Stomach smooth muscle (tissue), 2 donors: ENCODE measurements at regions not wholly inside any gene's neighbourhood (a gene's known extent, or its start where the extent isn't known, plus 50 kb on each side); places are given as distances from the start of the nearest gene placed in this dataset.

ENCODE experiments used
- H3K27ac ChIP-seq: one replicate; pipeline ENCODE4 v1.7.0; 2013; ENCODE audit warnings: mild to moderate bottlenecking, low read length, inconsistent platforms
- H3K27me3 ChIP-seq, 2 donors: one replicate each; pipeline ENCODE4 v1.7.0; 2013; ENCODE audit warnings: low read length in 2 of 2; ENCODE audit not compliant: insufficient read depth in 2 of 2, control insufficient read depth in 1 of 2
- H3K36me3 ChIP-seq, 2 donors: one replicate each; pipeline ENCODE4 v1.7.0; 2013; ENCODE audit warnings: low read length in 2 of 2; ENCODE audit not compliant: control insufficient read depth in 2 of 2, insufficient read depth in 2 of 2
- H3K4me1 ChIP-seq: one replicate; pipeline ENCODE4 v1.7.0; 2013; ENCODE audit warnings: low read length; ENCODE audit not compliant: control insufficient read depth, insufficient read depth
- H3K4me3 ChIP-seq, 2 donors: one replicate each; pipeline ENCODE4 v1.7.0; 2013; ENCODE audit warnings: low read length in 2 of 2
- H3K9ac ChIP-seq, 2 donors: one replicate each; pipeline ENCODE4 v1.7.0; 2013; ENCODE audit warnings: low read length in 2 of 2, mild to moderate bottlenecking in 1 of 2
- H3K9me3 ChIP-seq, 2 donors: one replicate each; pipeline ENCODE4 v1.7.0; 2013; ENCODE audit warnings: low read length in 2 of 2; ENCODE audit not compliant: control insufficient read depth in 2 of 2
- donor health status: healthy.
- donor health status: Pancreatic carcinoma.

DNA sequence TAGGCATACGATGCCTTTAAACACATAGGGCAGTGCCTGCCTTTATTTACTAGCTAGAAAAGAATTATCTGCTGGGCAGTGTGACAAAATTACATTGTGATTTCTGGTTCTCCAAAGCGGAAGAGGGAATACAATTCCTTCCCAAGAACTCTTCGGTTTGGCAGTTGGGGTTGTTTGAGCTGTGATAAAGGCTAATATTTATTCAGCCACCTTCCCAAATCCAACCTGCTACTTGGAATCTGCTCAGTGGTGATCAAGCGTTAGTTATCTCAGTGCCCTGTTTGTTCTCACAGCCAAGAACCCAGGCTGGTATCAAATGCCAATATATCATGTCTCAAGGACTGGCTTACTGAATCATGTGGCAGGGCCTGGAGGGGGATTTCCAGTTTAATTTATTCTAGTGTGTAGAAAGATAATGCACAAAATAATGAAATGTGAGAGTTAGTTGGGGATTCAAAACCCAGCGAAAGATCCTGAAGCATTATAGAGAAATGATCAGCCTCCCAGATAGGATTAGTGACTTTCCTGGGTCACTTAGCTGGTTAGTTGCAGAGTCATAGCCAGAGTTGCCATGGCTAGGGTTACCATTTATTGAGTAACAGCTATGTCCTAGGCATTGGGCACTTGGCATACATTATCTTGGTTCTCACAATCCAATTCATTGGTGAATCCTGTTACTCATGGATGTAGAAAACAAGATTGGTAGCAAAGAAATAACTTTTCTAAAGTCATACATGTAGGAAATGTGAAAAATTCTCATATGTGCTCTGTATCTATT, 457.0 kb upstream of the KLF4 start:
- no peak overlapping the region for H3K9ac ChIP-seq
- no peak overlapping the region for H3K27ac ChIP-seq
- H3K36me3 ChIP-seq: no peaks in the 10 kb centered on the region
- no peak overlapping the region for H3K4me3 ChIP-seq
- H3K9me3 ChIP-seq: peaks cover 0 to 6% of the 10 kb centered on the region in 2 donors
- H3K27me3 ChIP-seq: no peaks in the 10 kb centered on the region
- H3K4me1 ChIP-seq: no peaks in the 10 kb centered on the region

DNA sequence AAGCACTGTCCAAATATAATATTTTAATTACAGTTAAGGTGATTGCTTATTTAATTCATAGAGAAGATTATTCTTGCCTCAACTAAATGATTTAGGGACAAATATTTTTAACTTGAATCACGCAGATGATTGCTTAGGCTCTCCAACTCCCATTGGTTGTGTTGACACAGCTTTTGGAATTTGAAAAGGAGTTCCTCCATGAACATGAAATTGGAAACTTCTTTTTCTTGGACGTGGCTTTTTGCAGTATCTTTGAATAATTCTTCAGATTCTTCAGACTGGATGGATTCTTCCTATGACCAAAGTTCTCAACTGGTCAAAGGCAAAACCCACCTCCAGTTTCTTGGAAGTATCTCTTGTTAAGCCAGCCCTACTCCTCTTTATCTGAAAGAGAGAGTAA, 456.4 kb upstream of the KLF4 start:
- Histone ChIP-seq H3K36me3 (no peaks in the 10 kb centered on the region), H3K27ac (no peak overlapping the region), H3K4me3 (no peak overlapping the region), H3K27me3 (no peaks in the 10 kb centered on the region), H3K9ac (no peak overlapping the region), H3K4me1 (no peaks in the 10 kb centered on the region), H3K9me3 (peaks cover 0 to 5% of the 10 kb centered on the region in 2 donors)

DNA sequence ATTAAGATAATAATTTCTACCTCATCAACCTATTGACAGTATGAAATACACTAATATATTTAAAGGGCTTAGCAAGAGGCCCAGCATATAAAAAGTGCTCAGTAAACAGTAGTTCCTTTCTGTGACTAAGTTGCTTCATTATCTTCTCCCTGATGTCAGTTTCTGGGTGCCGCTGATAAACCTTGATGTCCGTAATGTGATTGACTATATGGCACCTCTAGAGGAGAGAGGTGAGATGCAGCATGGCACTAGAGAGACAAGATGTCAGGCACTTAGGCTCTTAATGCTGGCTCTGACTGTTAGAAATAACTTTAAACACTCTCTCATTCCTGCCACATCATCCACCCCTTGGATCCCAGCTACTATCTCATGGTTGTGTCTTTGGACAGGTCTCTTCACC, 455.9 kb upstream of the KLF4 start:
- no peak overlapping the region for H3K4me3 ChIP-seq
- H3K9ac ChIP-seq: no peak overlapping the region
- H3K36me3 ChIP-seq: no peaks in the 10 kb centered on the region
- no peaks in the 10 kb centered on the region for H3K4me1 ChIP-seq
- peaks cover 0 to 5% of the 10 kb centered on the region in 2 donors for H3K9me3 ChIP-seq
- H3K27me3 ChIP-seq: no peaks in the 10 kb centered on the region
- no peak overlapping the region for H3K27ac ChIP-seq

DNA sequence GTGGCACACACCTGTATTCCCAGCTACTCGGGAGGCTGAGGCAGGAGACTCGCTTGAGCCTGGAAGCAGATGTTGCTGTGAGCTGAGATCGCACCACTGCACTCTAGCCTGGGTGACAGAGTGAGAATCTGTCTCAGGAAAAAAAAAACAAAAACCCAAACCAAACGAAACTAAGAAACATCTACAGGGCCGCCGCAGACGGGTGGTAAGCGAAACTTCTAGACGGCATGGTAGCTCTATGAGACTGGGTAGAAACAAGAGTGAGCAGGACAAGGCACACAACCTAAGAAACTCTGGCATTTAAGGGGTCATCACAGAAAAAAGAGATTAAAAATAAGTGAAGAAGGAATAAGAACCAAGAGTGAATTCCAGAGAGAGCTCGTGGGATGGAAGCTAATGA, 454.8 kb upstream of the KLF4 start:
- Histone ChIP-seq H3K4me1 (no peaks in the 10 kb centered on the region), H3K9me3 (no peaks in the 10 kb centered on the region), H3K27ac (no peak overlapping the region), H3K36me3 (no peaks in the 10 kb centered on the region), H3K9ac (no peak overlapping the region), H3K4me3 (no peak overlapping the region), H3K27me3 (no peaks in the 10 kb centered on the region)

DNA sequence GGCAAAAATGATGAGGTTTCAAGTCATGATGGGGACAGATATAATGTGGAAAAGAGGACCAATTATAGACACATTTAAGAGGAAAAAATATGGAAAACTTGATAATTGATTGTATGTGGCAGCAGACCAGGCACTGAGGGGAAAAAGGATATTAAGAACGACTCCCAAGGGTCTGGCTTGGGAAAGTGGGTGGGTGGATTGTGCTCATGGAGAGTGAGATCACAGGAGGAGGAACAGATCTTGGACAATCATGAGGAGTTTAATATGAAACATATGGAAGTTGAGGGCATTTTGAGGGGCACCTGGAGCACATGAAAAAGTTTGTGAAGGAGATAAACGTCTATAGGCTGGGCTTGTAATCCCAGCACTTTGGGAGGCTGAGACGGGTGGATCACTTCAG, 454.3 kb upstream of the KLF4 start:
- H3K27ac ChIP-seq: no peak overlapping the region
- H3K36me3 ChIP-seq: no peaks in the 10 kb centered on the region
- H3K4me1 ChIP-seq: no peaks in the 10 kb centered on the region
- H3K4me3 ChIP-seq: no peak overlapping the region
- H3K9me3 ChIP-seq: no peaks in the 10 kb centered on the region
- H3K27me3 ChIP-seq: no peaks in the 10 kb centered on the region
- H3K9ac ChIP-seq: no peak overlapping the region

DNA sequence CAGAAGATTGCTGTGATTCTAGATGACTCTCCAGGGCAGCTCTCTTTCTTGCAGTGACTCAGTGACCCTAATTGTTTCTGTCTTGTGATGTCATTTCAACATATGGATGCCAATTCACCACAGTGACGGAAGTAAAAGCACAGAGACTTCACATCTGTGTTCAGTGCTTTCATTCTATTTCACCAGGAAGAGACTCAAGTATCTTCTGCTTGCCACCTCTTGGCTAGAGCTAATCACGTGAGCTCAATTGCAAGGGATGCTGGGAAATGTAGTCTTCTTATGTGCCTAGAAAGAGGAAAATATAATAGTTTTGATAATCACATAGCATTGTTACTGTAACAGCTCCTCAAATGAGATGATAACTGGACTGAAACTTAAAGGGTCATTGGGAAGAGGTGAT, 453.3 kb upstream of the KLF4 start:
- H3K9ac ChIP-seq: no peak overlapping the region
- no peak overlapping the region for H3K4me3 ChIP-seq
- no peaks in the 10 kb centered on the region for H3K36me3 ChIP-seq
- H3K27ac ChIP-seq: no peak overlapping the region
- no peaks in the 10 kb centered on the region for H3K9me3 ChIP-seq
- no peaks in the 10 kb centered on the region for H3K27me3 ChIP-seq
- no peaks in the 10 kb centered on the region for H3K4me1 ChIP-seq

DNA sequence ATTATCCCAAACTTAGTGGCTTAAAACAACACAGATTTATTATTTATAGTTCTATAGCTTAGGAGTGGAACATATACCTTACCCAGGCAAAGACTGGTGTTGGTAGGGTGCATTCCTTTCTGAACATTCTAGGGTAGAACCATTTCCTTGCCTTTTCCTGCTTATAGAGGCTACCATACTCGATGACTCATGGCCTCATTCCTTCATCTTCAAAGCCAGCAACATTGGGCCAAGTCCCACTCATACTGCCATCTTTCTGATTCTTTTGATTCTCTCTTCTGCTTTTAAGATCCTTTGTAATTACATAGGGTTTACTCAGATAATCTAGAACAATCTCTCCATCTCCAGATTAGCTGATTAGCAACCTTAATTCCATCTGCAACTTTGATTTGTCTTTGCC, 452.7 kb upstream of the KLF4 start:
- Histone ChIP-seq H3K27me3 (no peaks in the 10 kb centered on the region), H3K9ac (no peak overlapping the region), H3K4me1 (no peaks in the 10 kb centered on the region), H3K4me3 (no peak overlapping the region), H3K27ac (no peak overlapping the region), H3K36me3 (no peaks in the 10 kb centered on the region), H3K9me3 (no peaks in the 10 kb centered on the region)

DNA sequence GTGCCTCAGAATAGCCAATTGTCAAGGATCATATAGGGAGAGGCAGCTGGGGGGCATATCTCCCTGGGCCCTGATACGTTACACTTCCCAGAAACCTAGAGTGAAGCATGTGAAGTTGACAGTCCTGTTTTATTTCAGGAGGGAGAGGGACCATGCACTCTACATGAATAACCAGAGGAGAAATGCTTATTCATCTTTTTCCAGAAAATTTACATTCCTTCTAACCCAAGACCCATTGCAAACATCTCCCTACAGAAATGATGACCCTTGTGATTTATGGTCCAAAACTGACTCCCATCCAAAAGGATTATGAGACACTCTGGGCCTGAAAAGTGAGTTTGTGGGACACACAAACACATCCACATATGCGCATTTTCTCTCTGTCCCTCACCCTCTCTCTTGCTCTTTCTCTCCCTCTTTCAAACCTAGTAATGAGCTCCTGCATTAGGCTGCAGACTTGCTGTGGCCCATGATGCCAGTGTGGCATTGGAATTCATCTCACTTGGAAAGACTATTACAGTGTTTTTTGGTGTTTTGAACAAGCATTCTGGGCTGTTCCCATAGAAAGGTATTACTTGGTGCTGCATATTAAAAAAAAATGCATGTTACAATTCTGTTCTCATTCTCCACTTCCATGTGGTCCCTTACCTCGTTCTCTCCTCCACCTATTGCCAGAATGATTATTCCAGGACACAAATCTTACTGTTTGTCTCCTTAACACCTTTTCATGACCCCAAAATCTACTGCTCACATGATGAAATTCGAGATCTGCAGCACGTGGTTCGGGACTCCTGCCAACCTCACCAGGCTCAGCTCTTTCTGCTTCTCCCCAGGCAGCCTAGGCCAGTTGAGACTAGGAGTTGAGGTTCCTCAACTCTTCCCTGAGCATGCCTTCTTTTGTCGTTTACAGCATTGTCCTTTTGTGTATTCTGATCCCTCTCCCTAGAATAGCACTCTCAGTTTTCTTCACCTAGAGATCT, 451.3 kb upstream of the KLF4 start:
- Histone ChIP-seq H3K4me1 (no peaks in the 10 kb centered on the region), H3K36me3 (no peaks in the 10 kb centered on the region), H3K27ac (no peak overlapping the region), H3K9me3 (no peaks in the 10 kb centered on the region), H3K9ac (no peak overlapping the region), H3K4me3 (no peak overlapping the region), H3K27me3 (no peaks in the 10 kb centered on the region)

DNA sequence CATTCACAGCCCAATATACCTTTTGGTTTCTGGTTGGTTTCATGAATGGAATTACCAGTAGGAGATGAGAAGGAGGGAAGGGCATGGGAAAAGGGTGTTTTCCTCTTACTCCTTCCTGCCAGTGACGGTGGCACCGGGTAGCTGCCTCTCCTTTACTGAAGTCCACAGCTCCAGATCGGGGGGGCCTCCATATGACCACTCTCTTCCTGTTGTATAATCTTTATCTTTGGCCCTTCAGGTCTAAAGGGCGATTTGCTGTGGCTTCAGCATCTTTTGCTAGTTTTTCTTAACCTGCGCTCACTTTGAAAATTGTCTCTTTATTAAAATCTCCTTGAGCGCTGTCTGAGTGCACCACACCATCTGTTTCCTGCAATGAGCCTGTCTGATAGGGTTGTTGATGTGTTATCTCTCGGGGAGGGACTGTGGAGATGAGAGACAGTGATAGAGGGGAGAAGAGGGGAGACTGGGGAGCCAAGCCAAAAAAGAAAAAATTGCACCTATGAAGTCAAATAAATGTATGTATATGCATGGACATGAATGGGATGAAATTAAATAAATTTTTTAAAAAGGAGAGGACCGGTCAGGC, 449.3 kb upstream of the KLF4 start:
- no peak overlapping the region for H3K27ac ChIP-seq
- no peaks in the 10 kb centered on the region for H3K9me3 ChIP-seq
- H3K4me3 ChIP-seq: no peak overlapping the region
- H3K36me3 ChIP-seq: no peaks in the 10 kb centered on the region
- H3K4me1 ChIP-seq: no peaks in the 10 kb centered on the region
- no peaks in the 10 kb centered on the region for H3K27me3 ChIP-seq
- no peak overlapping the region for H3K9ac ChIP-seq

DNA sequence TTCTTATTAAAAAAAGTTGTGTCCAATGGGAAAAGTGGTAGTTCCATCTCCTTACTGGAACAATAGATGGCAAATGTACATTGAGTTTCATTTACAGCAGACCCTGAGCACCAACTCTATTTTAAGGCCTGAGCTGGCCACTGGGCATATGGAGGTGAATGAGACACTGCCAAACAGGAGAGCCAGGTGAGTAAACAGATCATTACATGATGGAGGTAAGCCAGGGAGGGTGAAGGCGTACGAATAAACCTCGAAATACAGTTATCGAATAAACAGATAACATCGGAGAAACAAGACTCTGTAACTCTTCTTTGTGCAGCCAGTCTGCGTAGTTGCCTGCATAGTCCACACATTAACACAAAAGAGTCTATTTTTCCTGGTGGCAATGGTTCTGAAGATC, 446.4 kb upstream of the KLF4 start:
- no peaks in the 10 kb centered on the region for H3K4me1 ChIP-seq
- no peak overlapping the region for H3K27ac ChIP-seq
- H3K9me3 ChIP-seq: no peaks in the 10 kb centered on the region
- H3K4me3 ChIP-seq: no peak overlapping the region
- no peak overlapping the region for H3K9ac ChIP-seq
- H3K27me3 ChIP-seq: no peaks in the 10 kb centered on the region
- H3K36me3 ChIP-seq: no peaks in the 10 kb centered on the region
